Aorta (tissue), 5 donors: ENCODE measurements at regions not wholly inside any gene's neighbourhood (a gene's known extent, or its start where the extent isn't known, plus 50 kb on each side); places are given as distances from the start of the nearest gene placed in this dataset.
"Not testable (repeated sequence)": the region's sequence is repeated elsewhere in the genome, so short reads cannot be mapped to it uniquely, and the experiment has no call there.

Experiments
- ATAC-seq: fragments of 200-7000 bp; cut with Tn5 transposase; one replicate; pipeline ENCODE4 v1.9.1; 2022; ENCODE audit warnings: moderate library complexity; ENCODE audit not compliant: low FRiP score
- DNase-seq, 2 donors: peaks; one replicate each; pipeline ENCODE4 v3.0.0-alpha.2; 2020
- H3K27ac ChIP-seq, 2 donors: one replicate each; pipeline ENCODE4 v1.5.1; 2013; ENCODE audit warnings: low read length in 2 of 2, mild to moderate bottlenecking in 2 of 2, moderate library complexity in 2 of 2, control low read depth in 1 of 2, inconsistent platforms in 1 of 2, low read depth in 1 of 2
- H3K27me3 ChIP-seq, 2 donors: one replicate each; pipeline ENCODE4 v1.6.1; 2013; ENCODE audit warnings: control low read depth in 1 of 2, low read length in 1 of 2, mild to moderate bottlenecking in 1 of 2, moderate library complexity in 1 of 2; ENCODE audit not compliant: insufficient read depth in 2 of 2, control insufficient read depth in 1 of 2
- H3K36me3 ChIP-seq, 2 donors: one replicate each; pipeline ENCODE4 v1.6.1; 2013; ENCODE audit warnings: control low read depth in 1 of 2, low read length in 1 of 2, mild to moderate bottlenecking in 1 of 2; ENCODE audit not compliant: insufficient read depth in 2 of 2, control insufficient read depth in 1 of 2
- H3K4me1 ChIP-seq, 2 donors: one replicate each; pipeline ENCODE4 v1.6.1; 2013; ENCODE audit warnings: low read length in 2 of 2, control low read depth in 1 of 2, mild to moderate bottlenecking in 1 of 2, moderate library complexity in 1 of 2; ENCODE audit not compliant: insufficient read depth in 2 of 2, control insufficient read depth in 1 of 2
- H3K4me3 ChIP-seq, 2 donors: one replicate each; pipeline ENCODE4 v1.5.1; 2013; ENCODE audit warnings: low read length in 2 of 2, control low read depth in 1 of 2, mild to moderate bottlenecking in 1 of 2
- H3K9me3 ChIP-seq: one replicate; pipeline ENCODE4 v1.6.1; 2013; ENCODE audit warnings: mild to moderate bottlenecking, low read length; ENCODE audit not compliant: control insufficient read depth
- WGBS, 2 donors: extraction: QIAGEN DNeasy Blood & Tissue Kit; methylation state at CpG; one replicate each; pipeline ENCODE4 v1.1.7; 2013; 5-methylcytosine and 5-hydroxymethylcytosine counted together
- intact Hi-C, 2 donors: fragments of 100-400 bp; cut with DNase I; formaldehyde crosslinking; loops; one replicate each; pipeline versions ENCODE4 v1.14.2 to v1.15.0; 2022
- donor health status: healthy with polysubstance abuse.
- donor health status: Bipolar disorder and iron deficiency.
- donor health status: DM: no; HTN: no; CAD: no.
- donor health status: DM: no; HTN: no; CAD: no.
- donor health status: DM: yes; HTN: yes; CAD: no.

GRCh38 chr2:94694236-94694635 is 177.0 kb upstream of the TEKT4 start:
- H3K27me3 ChIP-seq, H3K9me3 ChIP-seq, DNase-seq, H3K27ac ChIP-seq, ATAC-seq, intact Hi-C loops, H3K36me3 ChIP-seq, H3K4me3 ChIP-seq, H3K4me1 ChIP-seq: not testable (repeated sequence)
- WGBS, 2 donors, result 80 to 88% methylated on average over 3 of the region's 3 CpGs

DNA sequence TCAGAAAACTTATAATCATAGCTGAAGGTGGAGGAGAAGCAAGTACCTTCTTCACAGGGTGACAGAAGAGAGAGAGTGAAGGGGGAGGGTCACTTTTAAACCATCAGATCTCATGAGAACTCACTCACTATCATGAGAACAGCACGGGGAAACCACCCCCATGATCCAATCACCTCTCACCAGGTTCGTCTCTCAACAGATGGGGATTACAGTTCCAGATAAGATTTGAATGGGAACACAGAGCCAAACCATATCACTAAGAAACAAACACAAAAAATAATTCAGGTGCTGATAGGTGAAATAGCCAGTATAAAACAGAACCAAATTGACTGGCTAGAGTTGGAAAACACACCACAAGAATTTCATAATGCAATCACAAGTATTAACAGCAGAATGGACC is 162.2 kb upstream of the TEKT4 start:
- H3K36me3 ChIP-seq, H3K27ac ChIP-seq, H3K4me3 ChIP-seq, intact Hi-C loops, H3K9me3 ChIP-seq, H3K27me3 ChIP-seq, H3K4me1 ChIP-seq, DNase-seq, ATAC-seq: not testable (repeated sequence)
- whole genome bisulfite sequencing, 2 donors, result 35 to 39% methylated on average over 2 of the region's 2 CpGs

- Histone ChIP-seq H3K36me3 (no peaks in the 10 kb centered on the region), H3K27ac (no peak overlapping the region), H3K9me3 (no peaks in the 10 kb centered on the region), H3K4me3 (no peak overlapping the region), H3K4me1 (no peaks in the 10 kb centered on the region), H3K27me3 (no peaks in the 10 kb centered on the region)
- DNase-seq, result no peak
- 84 to 85% methylated on average over 11 of the region's 11 CpGs for WGBS, 2 donors
- intact Hi-C loops, result no loop called here
- no peak for ATAC-seq
These were observed 145.7 kb upstream of the TEKT4 start for GRCh38 chr2:94725543-94725942.

DNA sequence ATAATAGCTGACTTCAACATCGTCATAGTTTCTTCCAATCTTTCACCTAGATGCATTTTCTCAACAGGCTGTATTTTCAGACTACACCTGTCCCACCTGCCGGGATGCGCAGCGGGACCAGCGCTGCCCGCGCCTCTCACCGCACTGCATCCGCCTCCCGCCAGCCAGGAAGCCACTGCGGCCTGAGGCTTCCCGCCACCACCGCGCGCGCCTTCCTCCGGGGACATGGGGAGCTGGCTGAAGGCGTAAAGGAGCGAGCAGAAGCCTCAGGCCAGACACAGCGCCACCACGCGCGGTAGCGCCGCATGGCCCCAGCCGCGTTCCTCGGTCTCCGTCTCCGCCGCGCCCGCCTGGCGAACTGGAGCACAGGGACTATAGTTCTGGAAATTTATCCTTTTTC is 135.7 kb upstream of the TEKT4 start:
- H3K9me3 ChIP-seq, H3K36me3 ChIP-seq, intact Hi-C loops, H3K27ac ChIP-seq, ATAC-seq, H3K4me1 ChIP-seq, H3K4me3 ChIP-seq, DNase-seq, H3K27me3 ChIP-seq: not testable (repeated sequence)
- 4 to 8% methylated on average over 24 to 34 of the region's 34 CpGs for WGBS, 2 donors

- H3K27me3 ChIP-seq, ATAC-seq, H3K4me3 ChIP-seq, H3K27ac ChIP-seq, H3K4me1 ChIP-seq, H3K36me3 ChIP-seq, intact Hi-C loops, DNase-seq, H3K9me3 ChIP-seq: not testable (repeated sequence)
- WGBS, 2 donors, result 85 to 87% methylated on average over 14 to 17 of the region's 17 CpGs
These were observed 134.1 kb upstream of the TEKT4 start for GRCh38 chr2:94737145-94737544.

DNA sequence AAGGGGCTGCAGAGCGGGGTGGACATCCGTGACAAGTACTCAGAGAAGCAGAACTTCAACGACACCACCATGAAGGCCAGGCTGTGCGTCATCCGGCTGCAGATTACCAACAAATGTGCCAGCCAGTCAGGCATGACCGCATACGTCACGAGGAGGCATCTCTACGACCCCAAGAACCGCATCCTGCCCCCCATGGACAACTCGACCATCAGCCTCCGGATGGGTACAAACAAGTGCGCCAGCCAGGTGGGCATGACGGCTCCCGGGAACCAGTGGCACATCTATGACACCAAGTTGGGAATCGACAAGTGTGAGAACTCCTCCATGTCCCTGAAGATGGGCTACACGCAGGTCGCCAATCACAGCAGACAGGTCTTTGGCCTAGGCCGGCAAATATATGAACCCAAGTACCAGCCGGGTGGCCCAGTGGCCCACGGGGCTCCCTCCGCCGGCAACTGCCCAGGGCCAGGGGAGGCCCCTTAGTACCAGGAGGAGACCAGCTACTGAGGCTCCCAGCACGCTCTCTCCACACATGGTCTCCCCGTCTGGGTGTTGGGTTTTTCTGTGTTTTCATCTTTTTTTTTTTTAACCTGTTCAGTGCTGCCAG is 133.4 kb upstream of the TEKT4 start:
- H3K27me3 ChIP-seq, H3K4me1 ChIP-seq, H3K9me3 ChIP-seq, intact Hi-C loops, H3K36me3 ChIP-seq, ATAC-seq, H3K4me3 ChIP-seq, H3K27ac ChIP-seq, DNase-seq: not testable (repeated sequence)
- 91 to 92% methylated on average over 25 of the region's 25 CpGs for WGBS, 2 donors

- Histone ChIP-seq H3K4me1 (no peaks in the 10 kb centered on the region), H3K9me3 (no peaks in the 10 kb centered on the region), H3K27ac (no peak overlapping the region), H3K36me3 (no peaks in the 10 kb centered on the region), H3K4me3 (no peak overlapping the region), H3K27me3 (no peaks in the 10 kb centered on the region)
- intact Hi-C loops, result no loop called here
- 79 to 85% methylated on average over 2 of the region's 2 CpGs for WGBS, 2 donors
- ATAC-seq (no peak), DNase-seq (no peak)
These were observed 117.7 kb upstream of the TEKT4 start for GRCh38 chr2:94753466-94753998.

DNA sequence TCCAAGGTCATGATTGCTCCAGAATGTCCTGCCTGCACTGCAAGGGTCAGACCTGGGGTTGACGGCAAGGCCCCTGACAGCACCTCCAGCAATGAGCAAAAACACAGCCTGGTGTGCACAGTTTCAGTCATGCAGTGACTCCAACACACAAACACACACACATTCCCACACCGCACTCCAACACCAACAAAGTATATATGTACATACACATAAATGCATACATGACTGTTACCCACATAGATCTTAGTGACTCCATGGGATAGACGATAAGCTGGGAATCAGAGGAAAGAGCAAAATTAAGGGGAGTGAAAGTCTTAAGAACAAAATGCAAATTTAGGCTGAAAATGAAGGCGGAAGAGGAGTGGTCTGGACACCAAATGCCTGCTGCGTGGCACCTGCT is 112.7 kb upstream of the TEKT4 start:
- ATAC-seq (no peak), DNase-seq (no peak)
- intact Hi-C loops, result no loop called here
- H3K27ac ChIP-seq, result no peak overlapping the region
- H3K27me3 ChIP-seq, result no peaks in the 10 kb centered on the region
- H3K9me3 ChIP-seq, result no peaks in the 10 kb centered on the region
- H3K4me1 ChIP-seq, result no peaks in the 10 kb centered on the region
- 88 to 90% methylated on average over 5 of the region's 5 CpGs for WGBS, 2 donors
- H3K4me3 ChIP-seq, result no peak overlapping the region
- H3K36me3 ChIP-seq, result no peaks in the 10 kb centered on the region

GRCh38 chr2:94759211-94759610 is 112.0 kb upstream of the TEKT4 start:
- Histone ChIP-seq H3K4me3 (no peak overlapping the region), H3K27me3 (no peaks in the 10 kb centered on the region), H3K27ac (no peak overlapping the region), H3K9me3 (no peaks in the 10 kb centered on the region), H3K36me3 (no peaks in the 10 kb centered on the region), H3K4me1 (no peaks in the 10 kb centered on the region)
- 24 to 28% methylated on average over 7 of the region's 7 CpGs for WGBS, 2 donors
- intact Hi-C loops, result no loop called here
- ATAC-seq (no peak), DNase-seq (no peak)
